GM21723 (cell line): ENCODE measurements at regions not wholly inside any gene's neighbourhood (a gene's known extent, or its start where the extent isn't known, plus 50 kb on each side); places are given as distances from the start of the nearest gene placed in this dataset.

Experiments used
- ATAC-seq: cut with Tn5 transposase; IDR thresholded peaks from one replicate; pipeline ENCODE4 v1.9.1; 2021; ENCODE audit warnings: mild to moderate bottlenecking, moderate library complexity; ENCODE audit not compliant: unreplicated experiment

GRCh38 chr6:90406142-90406794, 109.6 kb upstream of the BACH2 start:
- no peak for ATAC-seq

GRCh38 chr6:90403489-90404381, 107.1 kb upstream of the BACH2 start:
- ATAC-seq = no peak

GRCh38 chr6:90402831-90403192, 106.2 kb upstream of the BACH2 start:
- no peak for ATAC-seq

GRCh38 chr6:90401933-90402830, 105.5 kb upstream of the BACH2 start:
- ATAC-seq = no peak

- no peak for ATAC-seq
These were observed 103.3 kb upstream of the BACH2 start for GRCh38 chr6:90399970-90400369.

GRCh38 chr6:90397929-90398674, 101.5 kb upstream of the BACH2 start:
- no peak for ATAC-seq

GRCh38 chr6:90397047-90397446, 100.4 kb upstream of the BACH2 start:
- no peak for ATAC-seq

DNA sequence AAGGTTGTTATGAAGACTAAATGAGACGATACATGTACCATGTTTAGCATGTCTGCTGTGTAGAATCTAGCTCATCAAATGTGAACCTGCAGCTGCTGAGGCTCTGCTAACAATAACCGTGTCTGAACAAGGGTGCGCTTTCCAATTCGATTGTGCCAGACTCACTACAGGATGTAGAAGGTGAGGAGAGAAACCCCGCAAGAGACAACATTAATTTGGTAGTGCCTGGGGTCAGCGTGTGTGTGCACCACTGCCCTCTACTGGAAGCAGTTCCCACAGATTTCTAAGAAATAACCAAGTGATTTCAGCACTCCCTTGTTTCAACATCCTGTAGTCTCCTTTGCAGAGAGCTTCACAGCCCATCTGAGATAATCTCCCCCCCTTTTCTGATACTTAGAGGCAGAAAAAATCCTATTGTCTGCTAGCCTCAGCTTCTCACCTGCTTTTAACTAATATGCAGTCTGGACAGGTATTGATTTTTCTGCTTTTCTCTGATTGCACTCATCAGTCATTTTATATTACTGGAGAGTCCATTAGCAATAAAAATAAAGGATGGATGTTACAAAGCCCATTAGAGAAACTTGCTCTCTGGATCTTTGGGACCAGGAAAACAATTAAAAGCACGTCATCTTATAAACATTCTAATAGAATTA, 96.7 kb upstream of the BACH2 start:
- ATAC-seq = peak; percentile 71

DNA sequence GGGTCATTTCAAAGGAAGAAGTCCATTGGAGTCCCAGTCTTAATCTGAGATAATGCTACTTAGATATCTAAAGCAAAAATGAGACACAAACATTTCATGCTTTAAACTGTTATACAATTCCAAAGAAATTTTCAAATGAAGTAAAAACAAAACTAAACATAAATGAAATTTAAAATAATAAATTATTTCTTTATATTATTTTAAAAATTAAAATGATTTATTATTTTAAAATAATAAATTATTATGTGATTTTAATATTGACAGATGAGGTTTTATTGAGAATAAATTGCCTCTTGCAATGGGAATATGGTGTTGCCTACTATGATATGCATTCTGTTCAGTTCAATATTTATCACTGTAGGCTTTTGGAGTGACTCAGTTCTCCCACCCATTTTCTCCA, 93.7 kb upstream of the BACH2 start:
- no peak for ATAC-seq

DNA sequence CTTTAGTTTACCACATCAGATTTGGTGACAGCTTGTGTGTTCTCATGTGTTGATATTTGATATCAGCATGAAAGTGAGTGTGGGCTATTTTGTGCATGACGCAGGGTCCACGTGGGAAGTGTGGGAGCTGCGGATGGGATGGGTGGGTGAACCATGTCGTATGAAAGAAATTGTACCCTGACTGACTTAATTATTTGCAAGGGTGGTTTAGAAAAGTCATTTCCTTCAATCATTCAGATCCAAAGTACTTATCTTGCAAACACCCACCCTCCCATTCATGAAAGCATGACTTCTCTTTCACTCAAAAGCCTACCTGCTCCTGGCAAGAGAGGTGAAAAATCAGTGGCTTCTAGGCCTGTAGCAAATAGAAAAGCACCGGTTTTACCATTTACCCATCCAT, 91.8 kb upstream of the BACH2 start:
- ATAC-seq = no peak

GRCh38 chr6:90387826-90388225, 91.2 kb upstream of the BACH2 start:
- ATAC-seq = no peak

GRCh38 chr6:90387383-90387775, 90.7 kb upstream of the BACH2 start:
- no peak for ATAC-seq

DNA sequence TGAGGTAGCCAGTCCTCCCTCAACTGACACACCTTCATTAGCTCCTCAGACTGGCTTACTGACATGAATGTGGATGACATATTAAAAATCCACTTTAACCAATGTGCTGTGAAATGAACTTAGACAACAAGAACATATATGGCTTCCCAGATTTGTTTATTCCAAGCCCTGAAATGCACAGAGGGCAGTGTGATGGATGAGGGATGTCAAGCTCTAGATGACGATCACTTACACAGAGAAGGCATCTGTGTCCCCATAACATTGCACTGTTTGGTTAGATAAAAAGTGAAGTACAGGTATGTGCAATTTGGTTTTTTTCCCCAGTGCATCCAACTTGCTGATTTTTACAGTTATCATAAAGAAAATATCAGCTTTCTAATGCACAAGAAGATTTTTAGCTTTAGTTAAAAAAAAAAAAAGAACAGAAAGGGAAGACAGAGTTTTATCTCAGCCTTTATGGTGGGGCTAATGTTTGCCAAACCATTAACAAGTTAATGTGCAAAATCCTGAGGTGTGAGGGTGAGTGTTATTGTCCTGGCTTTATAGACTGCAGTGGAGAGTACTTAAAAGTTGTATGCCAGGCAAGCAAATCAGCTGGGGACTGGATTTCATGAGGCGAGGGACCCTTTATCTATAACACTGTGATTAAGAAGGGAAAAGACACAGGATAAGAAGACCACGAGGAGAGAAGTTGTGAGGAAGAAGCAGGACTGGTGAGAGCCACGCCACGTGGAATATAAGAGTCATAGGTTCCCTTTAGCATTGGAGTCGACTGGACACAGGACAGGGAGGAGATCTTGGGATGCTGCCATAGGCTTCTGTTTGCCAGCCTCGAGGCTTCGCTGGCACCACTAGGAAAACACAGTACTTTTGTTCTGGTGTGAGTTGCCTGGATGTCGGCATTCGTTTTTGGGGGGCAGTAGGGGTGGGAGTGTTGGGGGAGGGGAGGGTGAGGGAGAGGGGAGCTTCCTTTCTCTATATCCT, 90.0 kb upstream of the BACH2 start:
- ATAC-seq = no peak

DNA sequence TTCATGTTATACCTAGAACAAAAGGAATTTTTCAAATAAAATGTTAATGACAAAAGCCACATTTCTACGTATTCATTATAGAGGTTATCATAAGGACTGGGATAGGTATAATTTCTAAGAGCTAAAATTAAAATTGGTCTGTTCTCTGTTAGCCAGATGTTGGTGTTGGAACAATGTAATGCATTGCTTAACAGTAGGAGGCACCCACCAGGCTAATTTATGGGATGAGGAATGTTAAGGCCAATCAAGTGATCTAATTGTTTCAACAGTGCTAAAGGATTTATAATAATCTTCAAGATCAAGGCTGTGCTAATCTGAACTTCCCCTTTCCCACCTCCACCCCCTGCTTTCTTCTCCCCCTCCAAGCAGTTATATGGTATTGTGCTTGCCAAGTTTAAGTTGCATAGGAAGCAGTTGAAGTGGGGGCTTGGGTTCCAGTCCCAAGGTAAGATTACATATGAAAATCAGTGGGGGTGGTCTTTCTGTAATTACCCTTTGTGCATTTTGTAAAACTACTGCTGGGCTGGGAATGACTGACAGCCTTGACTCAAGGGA, 89.2 kb upstream of the BACH2 start:
- ATAC-seq = no peak

GRCh38 chr6:90384720-90385119, 88.1 kb upstream of the BACH2 start:
- no peak for ATAC-seq

GRCh38 chr6:90383196-90383822, 86.7 kb upstream of the BACH2 start:
- ATAC-seq = no peak

DNA sequence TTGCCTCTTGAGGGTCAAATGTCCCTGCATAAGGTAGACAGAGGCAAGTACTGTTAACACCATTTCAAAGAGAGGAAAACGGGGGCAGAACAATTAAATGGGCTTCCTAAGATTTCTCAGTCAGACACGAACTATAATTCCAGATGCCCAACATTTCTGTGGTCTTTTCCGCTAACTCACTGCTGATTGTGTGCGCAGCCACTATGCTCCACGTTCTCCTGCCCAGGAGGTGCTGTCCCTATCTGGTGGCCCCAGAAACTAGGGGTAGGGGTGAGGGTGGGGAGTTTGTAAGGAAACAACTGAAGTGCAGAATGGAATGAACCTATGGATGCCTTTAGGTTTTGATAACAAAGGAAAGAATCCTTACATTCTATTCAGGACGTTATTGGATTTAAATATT, 86.1 kb upstream of the BACH2 start:
- ATAC-seq = no peak

DNA sequence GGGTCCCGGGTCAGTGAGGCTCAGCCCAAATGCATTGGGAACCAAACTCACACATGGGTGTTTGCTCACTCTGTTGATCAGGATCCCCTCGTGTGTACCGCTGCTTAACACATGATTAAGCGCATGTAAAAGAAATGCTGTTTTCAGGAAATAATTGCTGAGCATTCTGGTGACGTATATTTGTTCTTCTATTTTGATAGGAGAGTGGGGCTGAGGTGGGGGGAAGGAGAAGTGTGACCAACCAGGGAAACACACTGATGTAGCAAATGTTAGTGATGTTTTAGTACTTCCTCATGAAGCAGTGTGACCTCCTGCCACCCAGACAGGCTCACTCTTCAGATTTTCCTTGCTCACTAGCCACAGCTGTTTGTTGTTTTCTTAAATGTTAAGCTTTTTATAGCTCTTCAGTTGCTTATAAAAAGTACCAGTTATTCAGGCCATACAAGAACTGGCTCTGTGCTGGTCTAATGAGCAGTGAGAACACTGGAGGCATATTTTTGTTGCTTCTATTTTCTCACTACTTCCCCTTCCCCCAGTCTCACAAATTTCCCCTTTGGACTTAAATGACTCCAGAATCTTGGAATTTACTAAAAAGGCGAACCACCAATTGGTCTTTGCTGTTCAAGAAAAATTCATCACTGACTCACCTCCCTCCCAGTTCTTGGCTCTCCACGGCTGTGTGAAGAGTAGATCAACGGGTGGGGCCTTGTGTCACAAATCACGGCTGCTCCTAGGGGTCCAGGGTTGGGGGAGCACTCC, 79.2 kb upstream of the BACH2 start:
- no peak for ATAC-seq
